PC-3 (cell line): ENCODE measurements at regions not wholly inside any gene's neighbourhood (a gene's known extent, or its start where the extent isn't known, plus 50 kb on each side); places are given as distances from the start of the nearest gene placed in this dataset.

Experiments used
- ATAC-seq: fragments of 200-7000 bp; cut with Tn5 transposase; 2 replicates; pipeline ENCODE4 v1.9.1; 2020; ENCODE audit warnings: mild to moderate bottlenecking, moderate library complexity
- BruUV-seq: library from RNA; stranded (reverse); fragments of 400-500 nt; replicated peaks from 2 replicates; lab custom pipeline; 2021; lab: Mats Ljungman, UMichigan
- CTCF ChIA-PET: fragments of 300-600 bp; sonication (Branson Sonifier 250); formaldehyde crosslinking; loops from one replicate; lab custom pipeline; 2022; ENCODE audit warnings: antibody characterized with exemption; lab: Charles Lee
- POLR2A ChIA-PET: fragments of 300-600 bp; sonication (Branson Sonifier 250); formaldehyde crosslinking; loops from one replicate; lab custom pipeline; 2022; ENCODE audit warnings: antibody characterized with exemption; ENCODE audit not compliant: unreplicated experiment; lab: Charles Lee
- DNase-seq: peaks from one replicate; pipeline ENCODE4 v3.0.0-alpha.2; 2015
- H2AFZ ChIP-seq: fragments of 300-600 bp; sonication (generic); 2 replicates; pipeline ENCODE4 v1.6.0; 2016; ENCODE audit warnings: antibody characterized with exemption, low read length
- H3F3A ChIP-seq: fragments of 300-600 bp; sonication (generic); one replicate; pipeline ENCODE4 v1.6.0; 2017; ENCODE audit warnings: antibody characterized with exemption, low read length, control low read depth, mild to moderate bottlenecking; ENCODE audit not compliant: unreplicated experiment
- H3K27ac ChIP-seq: fragments of 300-600 bp; sonication (generic); 2 replicates; pipeline ENCODE4 v1.5.1; 2016; ENCODE audit warnings: mild to moderate bottlenecking, low read length
- H3K27me3 ChIP-seq: fragments of 300-600 bp; sonication (generic); 2 replicates; pipeline ENCODE4 v1.6.1; 2016; ENCODE audit warnings: low read length, mixed read lengths
- H3K36me3 ChIP-seq: fragments of 300-600 bp; sonication (generic); 2 replicates; pipeline ENCODE4 v1.6.1; 2016; ENCODE audit warnings: low read depth, mixed run types, low read length, mixed read lengths
- H3K4me1 ChIP-seq: fragments of 300-600 bp; sonication (generic); 2 replicates; pipeline ENCODE4 v1.5.1; 2016; ENCODE audit warnings: low read length; ENCODE audit not compliant: insufficient read depth
- H3K4me2 ChIP-seq: fragments of 300-600 bp; sonication (generic); 2 replicates; pipeline ENCODE4 v1.6.0; 2016; ENCODE audit warnings: low read length
- H3K4me3 ChIP-seq: fragments of 300-600 bp; sonication (generic); 2 replicates; pipeline ENCODE4 v1.5.1; 2016; ENCODE audit warnings: mild to moderate bottlenecking, low read length, mixed read lengths
- H3K79me2 ChIP-seq: fragments of 300-600 bp; sonication (generic); 2 replicates; pipeline ENCODE4 v1.6.1; 2017; ENCODE audit warnings: low read length, mixed read lengths
- H3K9ac ChIP-seq: fragments of 300-600 bp; sonication (generic); 2 replicates; pipeline ENCODE4 v1.6.0; 2016; ENCODE audit warnings: mild to moderate bottlenecking, low read length
- H3K9me2 ChIP-seq: fragments of 300-600 bp; sonication (generic); replicated peaks from 2 replicates; pipeline ENCODE4 v1.6.1; 2016; ENCODE audit warnings: mixed run types, low read length, mixed read lengths
- H3K9me3 ChIP-seq: fragments of 300-600 bp; sonication (generic); 2 replicates; pipeline ENCODE4 v1.6.1; 2016; ENCODE audit warnings: low read length, mixed read lengths
- H4K20me1 ChIP-seq: fragments of 300-600 bp; sonication (generic); 2 replicates; pipeline ENCODE4 v1.6.1; 2016; ENCODE audit warnings: low read length, mixed read lengths
- EZH2 ChIP-seq: fragments of 300-600 bp; sonication (generic); IDR thresholded peaks from one replicate; pipeline ENCODE4 v1.6.1; 2017; ENCODE audit warnings: antibody characterized with exemption, mild to moderate bottlenecking, low read length; ENCODE audit not compliant: unreplicated experiment
- EZH2phosphoT487 ChIP-seq: fragments of 300-600 bp; sonication (generic); IDR thresholded peaks from 2 replicates; pipeline ENCODE4 v1.6.1; 2018; ENCODE audit warnings: mild to moderate bottlenecking, antibody characterized with exemption, low read length, borderline replicate concordance
- intact Hi-C: fragments of 100-400 bp; cut with micrococcal nuclease; formaldehyde crosslinking; loops from 2 replicates; pipeline ENCODE4 v1.9.0; 2023
- TF ChIP-seq, protein P1 (sequence below): fragments of 300-600 bp; sonication (generic); conservative IDR thresholded peaks from 2 replicates; pipeline ENCODE4 v1.5.1; 2017; ENCODE audit warnings: antibody characterized with exemption, low read depth, mild to moderate bottlenecking, low read length

DNA sequence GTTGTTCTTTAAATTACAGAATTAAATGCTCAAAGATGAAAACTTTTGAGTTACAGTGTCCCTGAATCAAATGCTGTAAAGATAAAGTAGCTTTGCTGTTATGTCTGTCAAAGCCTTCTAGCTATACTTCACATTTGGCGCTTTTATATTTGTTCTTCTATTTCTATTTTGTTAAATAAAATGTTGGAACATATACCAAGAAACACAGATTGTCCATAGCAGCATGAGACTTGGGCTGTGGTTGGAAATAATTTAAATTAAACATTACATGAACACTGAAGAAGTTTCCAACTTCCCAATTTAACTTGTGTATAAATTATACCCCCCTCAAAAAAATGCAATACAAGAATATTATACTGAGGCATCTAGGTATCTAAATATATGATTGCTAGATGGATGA is 249.8 kb downstream of the NR2F1-AS1 start:
- BruUV-seq, result no TSS peak
- no peak for ATAC-seq
- Histone ChIP-seq H3K36me3 (no peaks in the 10 kb centered on the region), H3K9me3 (no peaks in the 10 kb centered on the region), H2AFZ (no peak overlapping the region), H3K4me1 (peaks cover 20% of the 10 kb centered on the region), H3K27me3 (no peaks in the 10 kb centered on the region), H3K4me2 (peak overlapping the region; percentile 49), H3K9me2 (no peaks in the 10 kb centered on the region), H4K20me1 (no peaks in the 10 kb centered on the region), H3F3A (no peaks in the 10 kb centered on the region), H3K27ac (peak overlapping the region; percentile 89), H3K79me2 (no peaks in the 10 kb centered on the region), H3K4me3 (no peak overlapping the region), H3K9ac (peak overlapping the region; percentile 49)
- ChIA-PET CTCF (no interaction called here), POLR2A (no interaction called here)
- DNase-seq, result no peak
- intact Hi-C loops, result no loop called here
- no peak for TF ChIP-seq EZH2phosphoT487
- TF ChIP-seq EZH2, result no peak
- TF ChIP-seq, protein P1, sequence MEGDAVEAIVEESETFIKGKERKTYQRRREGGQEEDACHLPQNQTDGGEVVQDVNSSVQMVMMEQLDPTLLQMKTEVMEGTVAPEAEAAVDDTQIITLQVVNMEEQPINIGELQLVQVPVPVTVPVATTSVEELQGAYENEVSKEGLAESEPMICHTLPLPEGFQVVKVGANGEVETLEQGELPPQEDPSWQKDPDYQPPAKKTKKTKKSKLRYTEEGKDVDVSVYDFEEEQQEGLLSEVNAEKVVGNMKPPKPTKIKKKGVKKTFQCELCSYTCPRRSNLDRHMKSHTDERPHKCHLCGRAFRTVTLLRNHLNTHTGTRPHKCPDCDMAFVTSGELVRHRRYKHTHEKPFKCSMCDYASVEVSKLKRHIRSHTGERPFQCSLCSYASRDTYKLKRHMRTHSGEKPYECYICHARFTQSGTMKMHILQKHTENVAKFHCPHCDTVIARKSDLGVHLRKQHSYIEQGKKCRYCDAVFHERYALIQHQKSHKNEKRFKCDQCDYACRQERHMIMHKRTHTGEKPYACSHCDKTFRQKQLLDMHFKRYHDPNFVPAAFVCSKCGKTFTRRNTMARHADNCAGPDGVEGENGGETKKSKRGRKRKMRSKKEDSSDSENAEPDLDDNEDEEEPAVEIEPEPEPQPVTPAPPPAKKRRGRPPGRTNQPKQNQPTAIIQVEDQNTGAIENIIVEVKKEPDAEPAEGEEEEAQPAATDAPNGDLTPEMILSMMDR, result no peak

DNA sequence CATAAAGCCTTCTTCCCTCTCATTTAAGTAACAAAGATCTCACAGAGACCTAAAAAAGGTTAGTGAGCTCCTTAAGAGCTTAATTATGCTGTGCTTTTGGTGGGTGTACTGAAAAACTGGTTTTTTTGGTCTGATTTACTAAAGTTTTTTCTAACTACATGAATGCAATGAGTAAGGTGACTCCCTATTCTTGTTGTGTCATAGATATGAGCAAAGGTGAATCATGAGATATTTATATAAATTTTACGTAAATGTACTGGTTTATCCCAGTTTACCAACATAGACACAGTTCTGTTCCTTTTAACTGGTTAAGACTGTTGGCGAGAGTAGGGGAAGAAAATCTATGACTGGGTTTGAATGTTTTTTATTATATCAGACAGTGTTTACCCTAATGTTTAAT is 250.5 kb downstream of the NR2F1-AS1 start:
- Histone ChIP-seq H2AFZ (0 out of 2 replicates have a peak overlapping the region, but pooled peaks have one; percentile 5), H3K4me3 (0 out of 2 replicates have a peak overlapping the region, but pooled peaks have one; percentile 7), H3K27me3 (no peaks in the 10 kb centered on the region), H4K20me1 (no peaks in the 10 kb centered on the region), H3K9me3 (no peaks in the 10 kb centered on the region), H3K9me2 (no peaks in the 10 kb centered on the region), H3K9ac (peak overlapping the region; percentile 49), H3K4me2 (peak overlapping the region; percentile 49), H3K4me1 (peaks cover 19% of the 10 kb centered on the region), H3K36me3 (no peaks in the 10 kb centered on the region), H3K79me2 (no peaks in the 10 kb centered on the region), H3F3A (no peaks in the 10 kb centered on the region), H3K27ac (peak overlapping the region; percentile 89)
- intact Hi-C loops, result no loop called here
- TF ChIP-seq, protein P1, result no peak
- TF ChIP-seq EZH2 (no peak), EZH2phosphoT487 (no peak)
- ATAC-seq, result peak; percentile 94
- CTCF ChIA-PET, result no interaction called here
- POLR2A ChIA-PET, result no interaction called here
- peak; percentile 82 for DNase-seq
- BruUV-seq, result no TSS peak

DNA sequence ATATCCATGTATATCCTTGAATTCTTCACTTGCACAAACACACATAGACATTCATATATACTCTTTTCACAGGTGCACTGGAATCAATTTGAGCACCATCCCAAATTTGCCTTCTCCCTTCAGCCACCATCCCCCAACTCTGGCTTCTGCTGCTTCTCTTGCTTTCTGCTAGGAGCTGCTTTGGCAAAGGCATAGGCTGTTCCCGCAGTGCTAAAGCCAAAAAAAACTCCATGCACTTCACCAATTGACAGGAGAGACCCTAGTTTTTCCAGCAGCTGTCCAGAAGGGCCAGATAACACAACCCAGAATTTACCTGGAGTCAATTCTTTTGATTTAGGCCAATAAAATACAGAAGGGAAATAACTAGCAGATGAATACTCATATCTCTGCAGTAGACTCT is 251.3 kb downstream of the NR2F1-AS1 start:
- DNase-seq, result no peak

More for the DNA sequence above, 251.3 kb downstream of the NR2F1-AS1 start:
- POLR2A ChIA-PET, result no interaction called here
- Histone ChIP-seq H3K4me3 (no peak overlapping the region), H3K4me1 (peaks cover 19% of the 10 kb centered on the region), H3K36me3 (no peaks in the 10 kb centered on the region), H3K9ac (peak overlapping the region; percentile 45; the same call in 1 of the 2 replicates), H3K27ac (peak overlapping the region; percentile 89), H3K79me2 (no peaks in the 10 kb centered on the region), H3K27me3 (no peaks in the 10 kb centered on the region), H3K4me2 (peak overlapping the region; percentile 29), H4K20me1 (no peaks in the 10 kb centered on the region), H3K9me3 (no peaks in the 10 kb centered on the region), H2AFZ (no peak overlapping the region), H3K9me2 (no peaks in the 10 kb centered on the region), H3F3A (no peaks in the 10 kb centered on the region)
- CTCF ChIA-PET, result no interaction called here
- intact Hi-C loops, result no loop called here
- no TSS peak for BruUV-seq
- ATAC-seq, result no peak
- no peak for TF ChIP-seq EZH2
